ENCODE measurements at regions not wholly inside any gene's neighbourhood (a gene's known extent, or its start where the extent isn't known, plus 50 kb on each side); places are given as distances from the start of the nearest gene placed in this dataset.
A peak's percentile ranks its signal among the peaks of the same experiment; 100 is the strongest.

- peak; percentile 61 for DNase-seq (ENCODE audit: low spot score)
Measured at GRCh38 chr2:12203528-12203927, 457.1 kb downstream of the LPIN1 start.

GRCh38 chr2:12205086-12205485 is 458.7 kb downstream of the LPIN1 start:
- no peak for DNase-seq (ENCODE audit: low spot score)

- no peak for DNase-seq (ENCODE audit: low spot score)
Measured at GRCh38 chr2:12207491-12207890, 461.1 kb downstream of the LPIN1 start.

GRCh38 chr2:12210016-12210933 is 463.8 kb downstream of the LPIN1 start:
- DNase-seq (ENCODE audit: low spot score), result peak; percentile 54

- DNase-seq (ENCODE audit: low spot score), result peak; percentile 50
Measured at GRCh38 chr2:12211326-12212175, 465.1 kb downstream of the LPIN1 start.

- no peak for DNase-seq (ENCODE audit: low spot score)
Measured at GRCh38 chr2:12212841-12213597, 466.6 kb downstream of the LPIN1 start.

GRCh38 chr2:12217175-12217574 is 470.7 kb downstream of the LPIN1 start:
- no peak for DNase-seq (ENCODE audit: low spot score)

- no peak for DNase-seq (ENCODE audit: low spot score)
Measured at GRCh38 chr2:12219761-12220160, 473.3 kb downstream of the LPIN1 start.

GRCh38 chr2:12221584-12221983 is 475.2 kb downstream of the LPIN1 start:
- DNase-seq (ENCODE audit: low spot score), result no peak

GRCh38 chr2:12222554-12222953 is 476.1 kb downstream of the LPIN1 start:
- no peak for DNase-seq (ENCODE audit: low spot score)

- DNase-seq (ENCODE audit: low spot score), result no peak
Measured at GRCh38 chr2:12223732-12224131, 477.3 kb downstream of the LPIN1 start.

- DNase-seq (ENCODE audit: low spot score), result no peak
Measured at GRCh38 chr2:12226653-12227052, 480.2 kb downstream of the LPIN1 start.

GRCh38 chr2:12227941-12228608 is 481.6 kb downstream of the LPIN1 start:
- no peak for DNase-seq (ENCODE audit: low spot score)

- no peak for DNase-seq (ENCODE audit: low spot score)
Measured at GRCh38 chr2:12231288-12231687, 484.9 kb downstream of the LPIN1 start.

GRCh38 chr2:12232876-12233275 is 483.9 kb upstream of the TRIB2 start:
- DNase-seq (ENCODE audit: low spot score), result no peak

GRCh38 chr2:12236136-12236844 is 480.4 kb upstream of the TRIB2 start:
- no peak for DNase-seq (ENCODE audit: low spot score)

- no peak for DNase-seq (ENCODE audit: low spot score)
Measured at GRCh38 chr2:12240206-12240605, 476.5 kb upstream of the TRIB2 start.

- DNase-seq (ENCODE audit: low spot score), result no peak
Measured at GRCh38 chr2:12243381-12243780, 473.4 kb upstream of the TRIB2 start.

GRCh38 chr2:12244070-12244469 is 472.7 kb upstream of the TRIB2 start:
- no peak for DNase-seq (ENCODE audit: low spot score)

- DNase-seq (ENCODE audit: low spot score), result no peak
Measured at GRCh38 chr2:12251121-12251520, 465.6 kb upstream of the TRIB2 start.

GRCh38 chr2:12251749-12252148 is 465.0 kb upstream of the TRIB2 start:
- DNase-seq (ENCODE audit: low spot score), result no peak
